T-helper 9 cell (primary cell): ENCODE measurements at regions not wholly inside any gene's neighbourhood (a gene's known extent, or its start where the extent isn't known, plus 50 kb on each side); places are given as distances from the start of the nearest gene placed in this dataset.
"Not testable (repeated sequence)": the region's sequence is repeated elsewhere in the genome, so short reads cannot be mapped to it uniquely, and the experiment has no call there.

Experiments used
- DNase-seq: peaks from one replicate; pipeline ENCODE4 v3.0.0-alpha.2; 2020

- no peak for DNase-seq
Measured at GRCh38 chr4:114251020-114251419, 271.6 kb upstream of the ARSJ start.

GRCh38 chr4:114252499-114252898 lies 273.1 kb upstream of the ARSJ start:
- DNase-seq: no peak

GRCh38 chr4:114257501-114257900 lies 278.1 kb upstream of the ARSJ start:
- no peak for DNase-seq

- DNase-seq: not testable (repeated sequence)
Measured at GRCh38 chr4:114262421-114262820, 283.0 kb upstream of the ARSJ start.

GRCh38 chr4:114263233-114263632 lies 283.8 kb upstream of the ARSJ start:
- DNase-seq: no peak

- DNase-seq: no peak
Measured at GRCh38 chr4:114264452-114264851, 285.0 kb upstream of the ARSJ start.

- DNase-seq: no peak
Measured at GRCh38 chr4:114264877-114265291, 285.4 kb upstream of the ARSJ start.

- DNase-seq: no peak
Measured at GRCh38 chr4:114265342-114265741, 285.9 kb upstream of the ARSJ start.

- no peak for DNase-seq
Measured at GRCh38 chr4:114267976-114268375, 288.5 kb upstream of the ARSJ start.

GRCh38 chr4:114271031-114271430 lies 291.6 kb upstream of the ARSJ start:
- no peak for DNase-seq

GRCh38 chr4:114272226-114272625 lies 292.8 kb upstream of the ARSJ start:
- no peak for DNase-seq

- DNase-seq: no peak
Measured at GRCh38 chr4:114273238-114273637, 293.8 kb upstream of the ARSJ start.

GRCh38 chr4:114277690-114278089 lies 298.2 kb upstream of the ARSJ start:
- no peak for DNase-seq

- DNase-seq: no peak
Measured at GRCh38 chr4:114279066-114279465, 299.6 kb upstream of the ARSJ start.

- no peak for DNase-seq
Measured at GRCh38 chr4:114279711-114280110, 300.3 kb upstream of the ARSJ start.

- no peak for DNase-seq
Measured at GRCh38 chr4:114280645-114281044, 301.2 kb upstream of the ARSJ start.

- no peak for DNase-seq
Measured at GRCh38 chr4:114281164-114281960, 301.9 kb upstream of the ARSJ start.

GRCh38 chr4:114282937-114283336 lies 303.5 kb upstream of the ARSJ start:
- no peak for DNase-seq

GRCh38 chr4:114284629-114285028 lies 305.2 kb upstream of the ARSJ start:
- DNase-seq: no peak

GRCh38 chr4:114286262-114286810 lies 306.9 kb upstream of the ARSJ start:
- DNase-seq: no peak

- no peak for DNase-seq
Measured at GRCh38 chr4:114287079-114287696, 307.7 kb upstream of the ARSJ start.

- no peak for DNase-seq
Measured at GRCh38 chr4:114296126-114296525, 302.5 kb upstream of the UGT8 start.

- DNase-seq: no peak
Measured at GRCh38 chr4:114302472-114302871, 296.1 kb upstream of the UGT8 start.

- no peak for DNase-seq
Measured at GRCh38 chr4:114304046-114304445, 294.6 kb upstream of the UGT8 start.
